ENCODE measurements at regions not wholly inside any gene's neighbourhood (a gene's known extent, or its start where the extent isn't known, plus 50 kb on each side); places are given as distances from the start of the nearest gene placed in this dataset.

- TF ChIP-seq HSF1 (IDR thresholded peaks at IDR 0.05; ENCODE audit: low read depth, low read length): no peak
- no peak for TF ChIP-seq NRF1 (conservative IDR thresholded peaks at IDR 0.05; ENCODE audit: low read depth, low read length)
- TF ChIP-seq NFXL1 (IDR thresholded peaks at IDR 0.05; ENCODE audit: borderline replicate concordance): no peak
- no peak for TF ChIP-seq MYB (IDR thresholded peaks at IDR 0.05; ENCODE audit: borderline replicate concordance, low read depth, low read length)
- TF ChIP-seq POLR2A (IDR thresholded peaks at IDR 0.05; ENCODE audit: low read depth, low read length): no peak
- no peak for TF ChIP-seq PAX5 (IDR thresholded peaks at IDR 0.05; ENCODE audit: borderline replicate concordance, low read depth, low read length)
Observed at GRCh38 chr1:219991919-219992318, 54.4 kb downstream of the EPRS1 start (continued).

- no TSS peak for BruUV-seq (replicated peaks)
- in situ Hi-C loops (cut with MboI): no loop called here
- H3K79me2 ChIP-seq (ENCODE audit: control insufficient read depth, insufficient read depth, low read length): no peaks in the 10 kb centered on the region
- SMC1A ChIA-PET (ENCODE audit: uncharacterized antibody, unreplicated experiment): interaction anchor here (0.7 to 4.8 kb wide), 12 partner anchors 7 to 244 kb away, joined by 3 to 24 read pairs (median 3); no protein-coding TSS in a partner anchor
- H2AFZ ChIP-seq (ENCODE audit: control insufficient read depth, low read depth, low read length): no peak overlapping the region
- no peak overlapping the region for H3K4me3 ChIP-seq
- FAIRE-seq (no peak), ATAC-seq (no peak), DNase-seq (ENCODE audit: low read depth, low spot score) (no peak)
- TF ChIP-seq E2F4 (IDR thresholded peaks at IDR 0.05; ENCODE audit: low read depth, low read length): no peak
- TF ChIP-seq TCF12 (IDR thresholded peaks at IDR 0.05; ENCODE audit: low read depth, low read length): no peak
- TF ChIP-seq, protein P1, sequence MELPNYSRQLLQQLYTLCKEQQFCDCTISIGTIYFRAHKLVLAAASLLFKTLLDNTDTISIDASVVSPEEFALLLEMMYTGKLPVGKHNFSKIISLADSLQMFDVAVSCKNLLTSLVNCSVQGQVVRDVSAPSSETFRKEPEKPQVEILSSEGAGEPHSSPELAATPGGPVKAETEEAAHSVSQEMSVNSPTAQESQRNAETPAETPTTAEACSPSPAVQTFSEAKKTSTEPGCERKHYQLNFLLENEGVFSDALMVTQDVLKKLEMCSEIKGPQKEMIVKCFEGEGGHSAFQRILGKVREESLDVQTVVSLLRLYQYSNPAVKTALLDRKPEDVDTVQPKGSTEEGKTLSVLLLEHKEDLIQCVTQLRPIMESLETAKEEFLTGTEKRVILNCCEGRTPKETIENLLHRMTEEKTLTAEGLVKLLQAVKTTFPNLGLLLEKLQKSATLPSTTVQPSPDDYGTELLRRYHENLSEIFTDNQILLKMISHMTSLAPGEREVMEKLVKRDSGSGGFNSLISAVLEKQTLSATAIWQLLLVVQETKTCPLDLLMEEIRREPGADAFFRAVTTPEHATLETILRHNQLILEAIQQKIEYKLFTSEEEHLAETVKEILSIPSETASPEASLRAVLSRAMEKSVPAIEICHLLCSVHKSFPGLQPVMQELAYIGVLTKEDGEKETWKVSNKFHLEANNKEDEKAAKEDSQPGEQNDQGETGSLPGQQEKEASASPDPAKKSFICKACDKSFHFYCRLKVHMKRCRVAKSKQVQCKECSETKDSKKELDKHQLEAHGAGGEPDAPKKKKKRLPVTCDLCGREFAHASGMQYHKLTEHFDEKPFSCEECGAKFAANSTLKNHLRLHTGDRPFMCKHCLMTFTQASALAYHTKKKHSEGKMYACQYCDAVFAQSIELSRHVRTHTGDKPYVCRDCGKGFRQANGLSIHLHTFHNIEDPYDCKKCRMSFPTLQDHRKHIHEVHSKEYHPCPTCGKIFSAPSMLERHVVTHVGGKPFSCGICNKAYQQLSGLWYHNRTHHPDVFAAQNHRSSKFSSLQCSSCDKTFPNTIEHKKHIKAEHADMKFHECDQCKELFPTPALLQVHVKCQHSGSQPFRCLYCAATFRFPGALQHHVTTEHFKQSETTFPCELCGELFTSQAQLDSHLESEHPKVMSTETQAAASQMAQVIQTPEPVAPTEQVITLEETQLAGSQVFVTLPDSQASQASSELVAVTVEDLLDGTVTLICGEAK (IDR thresholded peaks at IDR 0.05; ENCODE audit: borderline replicate concordance): no peak
- TF ChIP-seq ASH2L (IDR thresholded peaks at IDR 0.05; ENCODE audit: borderline replicate concordance, low read depth): no peak
- RAD21 ChIA-PET (ENCODE audit: unreplicated experiment): interaction anchor here (0.9 to 3.4 kb wide), 4 partner anchors 98 to 228 kb away, joined by 4 to 18 read pairs (median 5); partner anchors contain the start of gene BPNT1
- CTCF ChIA-PET: interaction anchor here (0.9 to 7.1 kb wide), 14 partner anchors 13 to 227 kb away, joined by 3 to 52 read pairs (median 4); partner anchors contain the start of gene IARS2
- intact Hi-C loops (cut with micrococcal nuclease; ENCODE audit: unreplicated experiment): loop anchor here (5.0 to 10.0 kb wide), 2 partner anchors 93 to 131 kb away; partner anchors contain the start of gene BPNT1
- no peaks in the 10 kb centered on the region for H3K9me3 ChIP-seq (replicated peaks; ENCODE audit: control insufficient read depth, insufficient read depth, low read length)
- H3K9ac ChIP-seq (ENCODE audit: control insufficient read depth, insufficient read depth, low read length): no peak overlapping the region
- no peaks in the 10 kb centered on the region for H3K27me3 ChIP-seq (replicated peaks in 1 of 2; ENCODE audit: control insufficient read depth in 2 of 2, insufficient read depth in 2 of 2, low read length in 1 of 2)
- H4K20me1 ChIP-seq (ENCODE audit: control insufficient read depth, insufficient read depth): no peaks in the 10 kb centered on the region
- no peak overlapping the region for H3K27ac ChIP-seq (ENCODE audit: control insufficient read depth, insufficient read depth)
- peaks cover 4% of the 10 kb centered on the region; the same call in 1 of the 2 replicates for H3K4me1 ChIP-seq (ENCODE audit: control insufficient read depth, insufficient read depth, low read length)
- WGBS (ENCODE audit: insufficient coverage, insufficient replicate concordance, low lambda C conversion rate, missing lambda C conversion rate): 54% methylated on average over 3 of the region's 3 CpGs
- POLR2A ChIA-PET: interaction anchor here (1.1 kb wide), 1 partner anchor 221 kb away, joined by 6 read pairs; no protein-coding TSS in a partner anchor
- H3K4me2 ChIP-seq (ENCODE audit: control insufficient read depth, insufficient read depth): no peak overlapping the region
- peaks cover 2 to 12% of the 10 kb centered on the region in 2 experiments for H3K36me3 ChIP-seq (ENCODE audit: control insufficient read depth in 2 of 2, insufficient read depth in 2 of 2, low read length in 1 of 2)
Observed at GRCh38 chr1:219991511-219991810, 54.8 kb downstream of the EPRS1 start.

Measured in GM12878 (cell line).